ENCODE measurements at regions not wholly inside any gene's neighbourhood (a gene's known extent, or its start where the extent isn't known, plus 50 kb on each side); places are given as distances from the start of the nearest gene placed in this dataset.
"Not testable (repeated sequence)": the region's sequence is repeated elsewhere in the genome, so short reads cannot be mapped to it uniquely, and the experiment has no call there.

- no peak for DNase-seq
Observed at GRCh38 chr1:188941986-188942385, 1535.7 kb downstream of the BRINP3 start.

GRCh38 chr1:188949701-188950100 lies 1528.0 kb downstream of the BRINP3 start:
- DNase-seq, result no peak

GRCh38 chr1:188958461-188959115 lies 1519.1 kb downstream of the BRINP3 start:
- DNase-seq, result no peak

GRCh38 chr1:188986745-188987417 lies 1490.8 kb downstream of the BRINP3 start:
- DNase-seq, result no peak

- no peak for DNase-seq
Observed at GRCh38 chr1:188988589-188988988, 1489.1 kb downstream of the BRINP3 start.

- DNase-seq, result no peak
Observed at GRCh38 chr1:188991221-188991930, 1486.3 kb downstream of the BRINP3 start.

- no peak for DNase-seq
Observed at GRCh38 chr1:189007824-189008223, 1469.8 kb downstream of the BRINP3 start.

GRCh38 chr1:189021577-189021976 lies 1456.1 kb downstream of the BRINP3 start:
- DNase-seq, result no peak

GRCh38 chr1:189022015-189022414 lies 1455.6 kb downstream of the BRINP3 start:
- DNase-seq, result no peak

- no peak for DNase-seq
Observed at GRCh38 chr1:189027512-189027911, 1450.2 kb downstream of the BRINP3 start.

GRCh38 chr1:189033169-189033568 lies 1444.5 kb downstream of the BRINP3 start:
- DNase-seq, result no peak

GRCh38 chr1:189036628-189037027 lies 1441.0 kb downstream of the BRINP3 start:
- DNase-seq, result no peak

- no peak for DNase-seq
Observed at GRCh38 chr1:189046127-189046526, 1431.5 kb downstream of the BRINP3 start.

- no peak for DNase-seq
Observed at GRCh38 chr1:189084811-189085210, 1392.9 kb downstream of the BRINP3 start.

GRCh38 chr1:189103956-189104355 lies 1373.7 kb downstream of the BRINP3 start:
- no peak for DNase-seq

- DNase-seq, result no peak
Observed at GRCh38 chr1:189117072-189117770, 1360.4 kb downstream of the BRINP3 start.

- no peak for DNase-seq
Observed at GRCh38 chr1:189121941-189122340, 1355.7 kb downstream of the BRINP3 start.

GRCh38 chr1:189125694-189126093 lies 1352.0 kb downstream of the BRINP3 start:
- no peak for DNase-seq

GRCh38 chr1:189131576-189131975 lies 1346.1 kb downstream of the BRINP3 start:
- no peak for DNase-seq

- DNase-seq, result not testable (repeated sequence)
Observed at GRCh38 chr1:189139748-189140147, 1337.9 kb downstream of the BRINP3 start.

- no peak for DNase-seq
Observed at GRCh38 chr1:189141056-189141455, 1336.6 kb downstream of the BRINP3 start.

GRCh38 chr1:189149547-189150375 lies 1327.9 kb downstream of the BRINP3 start:
- DNase-seq, result no peak

Measured in activated CD4-positive, alpha-beta T cell treated with anti-CD3 and anti-CD28 coated beads, Interleukin-2, amount 50 U/mL, for 48 hours (primary cell).